GM21423 (cell line): ENCODE measurements at regions not wholly inside any gene's neighbourhood (a gene's known extent, or its start where the extent isn't known, plus 50 kb on each side); places are given as distances from the start of the nearest gene placed in this dataset.
A peak's percentile ranks its signal among the peaks of the same experiment; 100 is the strongest.

Source experiments
- ATAC-seq: cut with Tn5 transposase; IDR thresholded peaks from one replicate; pipeline ENCODE4 v1.9.1; 2021; ENCODE audit warnings: mild to moderate bottlenecking, moderate library complexity; ENCODE audit not compliant: unreplicated experiment

DNA sequence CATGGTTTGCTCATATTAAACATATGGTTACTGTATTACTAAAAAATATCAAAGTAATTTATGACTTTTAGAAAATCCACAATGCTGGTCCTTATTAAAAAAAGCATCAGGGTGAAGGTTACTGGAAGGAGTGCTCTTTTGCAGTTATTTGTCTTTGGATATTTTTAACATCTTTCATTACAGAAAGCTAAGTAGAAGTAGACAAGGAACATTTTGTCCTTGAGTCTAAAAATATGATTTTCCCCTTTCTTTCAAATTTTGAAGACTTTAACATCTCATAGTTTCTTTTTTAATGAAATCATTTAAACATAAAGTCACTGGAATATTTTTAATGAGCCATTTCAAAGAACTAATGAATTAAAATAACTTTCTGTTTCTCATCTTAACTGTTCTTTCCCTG lies 110.1 kb upstream of the TNS3 start:
- no peak for ATAC-seq

DNA sequence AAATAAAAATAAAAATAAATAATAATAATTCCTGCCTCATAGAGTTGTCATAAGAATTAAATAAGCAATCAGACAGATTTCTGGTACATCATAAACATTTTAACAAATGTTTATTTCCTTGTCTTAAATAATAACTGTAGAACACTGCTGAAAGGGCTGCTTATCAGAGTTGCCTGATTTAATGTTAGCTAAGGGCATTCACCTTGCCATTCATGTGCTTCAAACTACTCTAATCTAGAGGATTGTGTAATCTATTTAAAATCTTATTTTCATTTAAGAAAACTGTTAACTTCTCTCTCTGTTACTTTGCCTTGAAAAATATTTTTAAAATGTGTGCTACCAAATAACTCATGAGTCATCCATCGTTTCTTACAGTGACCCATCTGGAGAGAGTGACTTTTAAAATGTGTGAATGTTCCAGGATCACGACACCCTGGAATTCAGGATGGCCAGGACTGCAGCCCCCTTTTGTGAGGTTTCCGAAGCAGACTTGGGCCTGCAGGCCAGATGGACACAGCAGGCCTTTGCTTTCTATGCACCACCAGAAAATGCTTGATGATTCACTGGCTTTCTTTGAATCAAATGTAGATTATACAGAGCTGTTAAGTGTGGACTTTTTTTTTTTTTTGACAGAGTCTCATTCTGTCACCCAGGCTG lies 109.1 kb upstream of the TNS3 start:
- no peak for ATAC-seq

DNA sequence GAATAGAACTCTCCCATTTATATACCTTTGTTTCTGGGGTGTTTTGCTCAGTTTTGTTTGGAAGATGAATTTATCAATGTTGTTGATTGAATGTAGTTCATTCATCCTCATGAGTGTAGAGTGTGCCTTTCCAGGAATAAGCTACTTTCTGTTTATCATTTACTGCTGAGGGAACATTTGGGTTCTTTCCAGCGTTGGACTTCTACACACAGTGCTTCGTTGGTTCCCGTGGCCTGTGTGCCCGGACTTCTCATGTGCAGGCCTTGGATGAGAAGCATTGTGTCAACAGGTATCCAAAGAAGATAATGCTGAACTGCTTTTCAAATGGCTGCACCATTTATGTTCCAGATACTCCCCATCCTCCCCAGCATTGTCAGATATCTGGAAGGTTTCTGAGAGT lies 107.6 kb upstream of the TNS3 start:
- no peak for ATAC-seq

DNA sequence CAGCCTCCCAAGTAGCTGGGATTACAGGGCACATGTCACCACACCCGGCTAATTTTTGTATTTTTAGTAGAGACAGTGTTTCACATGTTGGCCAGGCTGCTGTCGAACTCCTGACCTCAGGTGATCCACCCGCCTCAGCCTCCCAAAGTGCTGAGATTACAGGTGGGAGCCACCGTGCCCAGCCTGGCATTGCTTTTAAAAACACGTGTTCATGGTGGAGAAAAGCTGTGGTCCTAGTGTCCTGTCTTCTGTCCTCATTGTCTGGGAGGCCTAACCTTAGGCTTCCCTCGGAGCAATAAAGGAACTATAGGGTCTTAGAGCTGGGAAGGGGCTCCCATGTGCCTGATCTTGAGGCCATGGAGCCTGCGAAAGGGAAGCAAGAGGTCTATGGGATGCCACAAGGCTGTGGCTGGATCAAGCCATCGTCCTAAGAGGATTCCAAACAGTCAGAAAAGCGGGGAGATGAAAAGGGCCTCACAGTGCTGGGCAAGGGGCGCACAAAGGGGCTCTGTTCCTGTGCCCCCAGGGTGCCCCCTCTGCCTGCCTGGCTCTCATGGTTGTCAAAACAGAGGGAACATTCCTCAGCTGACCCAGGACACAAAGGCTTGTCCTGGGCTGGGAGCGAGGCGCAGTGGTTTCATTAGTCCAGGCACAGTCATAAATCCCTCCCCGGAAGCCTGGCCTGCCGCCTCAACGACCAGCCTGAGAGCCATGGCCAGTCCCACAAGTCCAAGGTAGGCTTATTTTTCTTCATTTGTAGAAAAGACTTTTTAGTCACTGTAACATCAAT lies 106.6 kb upstream of the TNS3 start:
- no peak for ATAC-seq

DNA sequence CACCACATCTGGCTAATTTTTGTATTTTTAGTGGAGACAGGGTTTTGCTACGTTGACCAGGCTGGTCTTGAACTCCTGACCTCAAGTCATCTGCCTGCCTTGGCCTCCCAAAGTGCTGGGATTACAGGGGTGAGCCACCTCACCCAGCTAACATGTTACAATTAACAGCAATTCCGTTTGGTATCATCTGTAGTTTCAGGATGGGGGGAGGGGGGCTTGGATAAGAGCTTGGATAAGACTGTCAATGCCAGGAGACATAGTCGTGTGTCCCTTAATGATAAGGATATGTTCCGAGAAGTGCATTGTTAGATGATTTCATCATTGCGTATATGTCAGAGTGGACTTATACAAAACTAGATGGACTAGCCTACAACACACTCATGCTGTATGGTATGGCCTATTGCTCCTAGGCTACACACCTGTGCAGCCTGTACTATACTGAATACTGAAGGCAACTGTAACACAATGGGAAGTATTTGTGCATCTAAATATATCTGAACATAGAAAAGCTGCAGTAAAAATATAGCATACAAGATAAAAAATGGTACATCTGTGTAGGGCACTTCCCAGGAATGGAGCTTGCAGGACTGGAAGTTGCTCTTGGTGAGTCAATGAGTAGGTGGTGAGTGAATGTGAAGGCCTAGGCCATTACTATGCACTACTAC lies 103.9 kb upstream of the TNS3 start:
- ATAC-seq: no peak

DNA sequence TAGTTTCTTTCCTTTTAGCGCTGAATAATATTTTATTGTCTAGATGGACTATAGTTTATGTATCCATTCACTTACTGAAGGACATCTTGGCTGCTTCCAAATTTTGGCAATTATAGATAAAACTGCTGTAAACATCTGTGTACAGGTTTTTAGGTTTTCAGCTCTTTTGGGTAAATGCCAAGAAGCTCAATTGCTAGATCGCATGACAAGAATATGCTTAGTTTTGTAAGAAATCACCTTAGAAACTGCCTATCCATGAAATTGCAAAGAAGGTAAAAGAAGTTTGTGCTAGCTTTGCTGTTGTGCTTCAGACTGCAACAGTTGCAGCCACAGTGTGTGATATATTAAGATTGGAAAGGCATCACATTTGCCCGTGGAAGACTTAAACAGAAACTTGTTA lies 103.2 kb upstream of the TNS3 start:
- ATAC-seq: no peak

DNA sequence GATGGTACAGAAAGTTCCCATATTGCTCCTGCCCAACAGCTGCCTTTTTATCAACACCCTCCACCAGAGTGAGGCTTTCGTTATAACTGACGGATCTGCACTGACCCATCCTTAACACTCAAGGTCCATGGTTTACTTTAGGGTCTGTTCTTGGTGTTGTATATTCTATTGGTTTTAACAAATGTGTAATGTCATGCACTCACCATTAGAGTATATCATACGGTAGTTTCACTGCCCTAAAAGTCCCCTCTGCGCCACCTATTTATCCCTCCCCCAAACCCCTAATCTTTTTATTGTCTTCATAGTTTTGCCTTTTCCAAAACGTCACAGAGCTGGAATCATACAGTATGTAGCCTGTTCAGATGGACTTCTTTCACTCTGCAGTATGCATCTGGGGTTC lies 102.8 kb upstream of the TNS3 start:
- no peak for ATAC-seq

DNA sequence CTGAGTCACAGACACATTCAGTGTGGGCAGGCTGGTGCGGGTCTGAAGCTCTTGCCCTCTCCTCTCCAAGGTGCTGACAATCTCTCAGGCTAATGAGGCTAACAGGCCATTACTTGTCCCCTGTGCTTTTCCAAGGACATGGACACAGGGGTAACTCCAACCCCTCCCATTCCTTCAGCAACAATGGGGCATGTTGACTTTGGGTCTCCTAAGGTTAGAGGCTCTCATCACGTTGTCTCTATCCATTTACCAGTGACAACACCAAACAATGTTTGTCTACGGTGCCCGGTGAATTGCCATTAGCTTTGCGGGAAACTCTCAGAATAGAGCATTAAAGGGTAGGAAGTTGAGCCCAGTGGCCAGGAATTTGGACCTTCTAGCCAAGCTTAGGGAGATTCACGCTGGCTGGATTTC lies 101.6 kb upstream of the TNS3 start:
- no peak for ATAC-seq

DNA sequence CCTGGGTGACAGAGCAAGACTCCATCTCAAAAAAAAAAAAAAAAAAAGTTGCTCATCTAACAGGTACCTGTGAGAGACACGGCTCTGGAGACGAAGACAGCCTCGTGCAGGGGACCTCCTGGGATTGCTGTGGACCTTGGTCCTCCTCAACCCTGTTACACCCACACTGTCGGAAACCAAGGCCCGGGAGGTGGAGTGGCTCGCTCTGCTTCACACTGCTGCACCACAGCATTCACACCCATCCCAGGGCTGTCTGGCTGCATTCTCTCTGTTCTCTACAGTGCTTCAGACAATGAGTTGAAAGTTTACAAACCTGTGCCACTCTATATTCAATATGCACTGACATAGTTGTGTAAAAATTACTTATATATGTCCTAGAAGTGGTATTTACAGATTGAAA lies 101.0 kb upstream of the TNS3 start:
- ATAC-seq: no peak

DNA sequence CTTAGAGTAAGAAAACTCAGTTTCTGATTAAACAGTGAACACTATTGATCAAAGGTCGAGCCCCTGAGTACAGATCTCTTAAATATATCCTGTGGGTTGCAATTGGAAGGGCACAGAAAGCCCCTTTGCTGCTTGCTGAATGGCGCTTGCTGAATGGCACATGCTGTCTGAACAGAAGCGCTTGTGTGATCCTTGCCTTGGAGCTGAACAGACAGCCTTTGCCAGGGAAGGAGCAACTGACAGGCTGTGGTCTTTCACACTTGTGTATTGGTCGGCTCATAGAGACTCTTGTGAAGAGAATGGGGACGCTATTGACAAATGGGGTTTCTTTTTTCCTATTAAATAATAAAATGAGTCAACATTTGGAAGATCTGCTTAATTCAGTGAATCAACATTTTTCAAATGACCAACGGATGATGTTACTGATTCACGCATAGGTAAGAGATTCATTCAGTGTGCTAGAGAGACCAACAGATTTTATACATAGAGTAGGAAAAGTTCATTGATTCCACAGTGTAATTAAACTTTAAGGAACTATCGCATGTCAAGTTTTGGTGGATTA lies 99.4 kb upstream of the TNS3 start:
- ATAC-seq: no peak

DNA sequence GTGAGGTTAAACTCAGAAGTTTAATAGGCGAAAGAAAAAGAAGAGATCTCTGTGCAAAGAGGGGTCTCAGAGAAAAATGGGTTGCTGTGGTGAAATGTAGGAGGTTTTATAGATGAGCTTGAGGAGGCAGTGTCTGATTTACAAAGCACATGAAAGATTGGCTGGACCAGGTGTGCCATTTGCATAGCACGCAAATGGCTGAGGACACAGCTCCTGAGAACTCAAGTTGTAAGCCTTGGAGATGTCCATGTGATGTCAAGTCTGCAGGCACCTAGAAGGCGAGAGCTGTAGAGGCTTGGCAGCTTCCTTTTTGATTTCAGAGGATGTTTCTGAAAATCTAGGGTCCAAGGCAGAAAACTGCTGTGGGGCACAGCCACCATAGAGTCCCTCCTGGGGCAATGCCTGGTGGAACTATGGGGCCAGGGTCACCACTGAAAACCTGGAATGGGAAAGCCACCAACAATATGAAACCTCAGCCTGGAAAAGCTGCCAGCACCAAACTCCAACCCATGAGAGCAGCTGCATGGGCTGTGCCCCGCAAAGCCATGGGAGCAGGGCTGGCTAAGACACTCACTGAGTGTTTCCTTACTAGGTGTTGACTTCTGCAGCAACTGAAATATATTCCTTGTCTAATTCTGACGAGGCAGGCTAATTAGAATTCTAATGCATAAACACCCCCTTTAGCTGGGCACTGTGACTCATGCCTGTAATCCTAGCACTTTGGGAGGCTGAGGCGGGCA lies 96.9 kb upstream of the TNS3 start:
- no peak for ATAC-seq

DNA sequence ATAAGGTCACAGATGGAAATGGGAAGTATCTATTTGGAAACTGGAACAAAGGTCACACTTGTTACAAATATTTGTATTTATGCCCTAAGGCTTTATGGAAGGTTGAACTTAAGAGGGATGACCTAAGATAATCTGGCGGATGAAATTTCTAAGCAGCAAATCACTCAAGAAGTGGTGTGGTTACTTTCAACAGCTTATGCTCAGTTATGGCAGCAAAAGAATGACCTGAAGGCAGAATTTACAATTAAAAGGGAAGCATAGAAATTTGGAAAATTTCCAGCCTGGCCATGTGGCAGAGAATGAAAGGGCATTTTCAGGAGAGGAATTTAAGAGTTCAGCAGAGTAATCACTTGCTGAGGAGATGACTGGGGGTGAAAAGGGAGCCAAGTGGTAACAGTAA lies 95.8 kb upstream of the TNS3 start:
- no peak for ATAC-seq

DNA sequence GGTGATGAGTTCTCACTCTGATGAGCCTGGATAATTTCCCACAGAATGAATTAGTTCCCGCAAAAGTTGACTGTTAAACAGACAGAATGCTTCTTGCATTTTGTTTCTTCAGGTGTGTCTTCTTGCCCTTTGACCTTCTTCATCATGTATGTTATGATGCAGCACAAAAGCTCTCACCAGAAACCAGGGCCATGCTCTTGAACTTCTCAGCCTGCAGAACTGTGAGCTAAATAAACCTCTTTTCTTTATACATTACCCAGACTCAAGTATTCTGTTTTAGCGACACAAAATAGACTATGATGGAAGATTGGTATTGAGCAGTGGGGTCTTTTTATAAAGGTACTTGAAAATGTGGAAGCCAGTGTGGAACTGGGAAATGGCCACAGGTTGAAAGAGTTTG lies 95.2 kb upstream of the TNS3 start:
- no peak for ATAC-seq

DNA sequence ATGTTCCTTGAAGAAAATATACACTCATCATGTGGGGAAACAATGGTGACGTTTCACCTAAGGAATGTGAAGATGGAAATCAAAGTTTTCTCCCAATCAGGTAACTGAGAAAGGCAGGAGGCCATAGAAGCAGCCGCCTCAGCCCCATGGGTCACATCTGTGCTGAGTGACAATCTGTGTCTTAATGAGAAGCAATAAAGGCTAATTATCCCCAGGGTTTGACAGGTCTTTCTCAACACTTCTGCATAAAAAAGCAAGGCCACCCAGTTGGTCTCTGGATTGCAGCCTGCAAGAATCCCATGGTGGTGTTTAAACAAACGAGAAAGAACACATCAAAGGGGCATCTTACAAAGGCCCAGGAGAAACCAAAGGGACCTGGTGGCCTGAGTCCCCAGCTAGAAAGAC lies 91.1 kb upstream of the TNS3 start:
- ATAC-seq: no peak

DNA sequence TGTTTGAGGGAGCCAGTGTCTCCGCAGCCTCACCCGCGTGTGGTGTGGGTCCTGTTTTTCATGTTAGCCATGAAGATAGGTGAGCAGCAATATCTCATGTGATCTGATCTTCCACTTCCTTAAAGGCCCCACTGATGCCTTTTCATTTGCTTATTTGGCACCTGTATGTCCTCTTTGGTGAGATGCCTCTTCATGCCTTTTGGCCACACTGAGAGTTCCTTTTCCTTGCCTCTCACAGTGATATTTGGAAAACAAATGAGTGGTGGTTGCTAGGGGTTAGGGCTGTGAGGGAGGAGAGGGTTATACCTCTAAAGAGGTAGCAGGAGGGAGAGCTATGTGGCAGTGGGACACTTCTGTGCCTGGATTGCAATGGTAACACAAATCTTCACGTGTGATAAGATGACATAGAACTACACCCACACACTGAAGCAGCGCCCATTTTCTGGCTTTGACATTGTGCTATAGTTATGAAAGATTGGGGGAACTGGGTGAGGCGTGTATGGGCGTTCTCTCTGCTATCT lies 90.4 kb upstream of the TNS3 start:
- no peak for ATAC-seq

DNA sequence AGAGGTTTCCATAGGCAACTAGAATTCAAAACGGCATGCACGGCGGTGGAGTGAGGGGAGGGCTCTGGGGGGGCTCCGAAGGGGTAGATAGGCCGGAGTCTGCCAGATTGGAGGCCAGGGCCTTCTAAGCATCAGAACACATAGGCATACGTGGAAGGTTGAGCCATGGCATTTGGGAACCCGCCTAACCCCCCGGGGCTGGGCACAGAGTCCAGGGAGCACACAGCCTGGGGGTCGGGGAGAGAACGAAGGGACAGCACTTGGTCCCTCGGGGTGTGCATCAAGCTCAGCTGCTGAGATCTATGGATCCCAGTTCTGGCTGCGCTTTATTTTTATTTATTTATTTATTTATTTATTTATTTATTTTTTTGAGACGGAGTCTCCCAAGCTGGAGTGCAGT lies 89.4 kb upstream of the TNS3 start:
- no peak for ATAC-seq

DNA sequence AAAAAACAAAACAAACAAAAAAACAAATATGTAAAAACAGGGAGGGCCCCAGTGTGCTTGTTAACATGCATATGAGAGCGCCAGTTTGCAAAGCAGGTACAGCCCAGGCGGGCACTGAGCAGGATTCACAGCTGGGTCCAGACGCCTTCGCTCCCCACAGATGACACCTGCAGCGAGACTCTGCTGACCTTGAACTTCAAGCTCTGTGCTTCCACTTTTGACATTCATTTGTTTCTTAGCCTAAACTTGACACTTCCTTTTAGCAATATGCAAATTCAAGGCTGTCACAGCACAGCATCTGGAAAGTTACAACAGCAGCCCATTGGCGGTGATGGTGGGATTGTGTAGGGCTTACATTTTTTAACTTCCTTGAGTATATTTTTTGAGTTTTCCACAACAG lies 88.8 kb upstream of the TNS3 start:
- ATAC-seq: peak; percentile 73

DNA sequence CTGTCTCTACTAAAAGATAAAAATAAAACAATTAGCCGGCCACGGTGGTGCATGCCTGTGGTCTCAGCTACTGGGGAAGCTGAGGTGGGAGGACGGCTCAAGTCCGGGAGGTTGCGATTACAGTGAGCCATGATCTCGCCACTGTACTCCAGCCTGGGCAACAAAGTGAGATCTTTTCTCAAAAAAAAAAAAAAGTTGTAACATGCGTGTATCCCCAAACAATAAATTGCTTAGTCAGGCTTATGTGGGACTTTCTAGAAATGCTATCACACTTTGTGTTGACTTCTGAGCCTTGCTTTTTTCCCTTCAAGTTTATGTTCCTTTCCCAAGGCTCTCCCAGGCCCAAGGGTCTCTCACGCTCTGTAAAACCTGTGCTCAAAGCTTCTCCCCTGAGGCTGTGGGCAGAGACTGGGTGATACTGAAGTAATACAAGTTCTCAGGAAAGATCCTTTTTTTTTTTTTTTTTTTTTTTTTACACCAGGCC lies 88.0 kb upstream of the TNS3 start:
- no peak for ATAC-seq

DNA sequence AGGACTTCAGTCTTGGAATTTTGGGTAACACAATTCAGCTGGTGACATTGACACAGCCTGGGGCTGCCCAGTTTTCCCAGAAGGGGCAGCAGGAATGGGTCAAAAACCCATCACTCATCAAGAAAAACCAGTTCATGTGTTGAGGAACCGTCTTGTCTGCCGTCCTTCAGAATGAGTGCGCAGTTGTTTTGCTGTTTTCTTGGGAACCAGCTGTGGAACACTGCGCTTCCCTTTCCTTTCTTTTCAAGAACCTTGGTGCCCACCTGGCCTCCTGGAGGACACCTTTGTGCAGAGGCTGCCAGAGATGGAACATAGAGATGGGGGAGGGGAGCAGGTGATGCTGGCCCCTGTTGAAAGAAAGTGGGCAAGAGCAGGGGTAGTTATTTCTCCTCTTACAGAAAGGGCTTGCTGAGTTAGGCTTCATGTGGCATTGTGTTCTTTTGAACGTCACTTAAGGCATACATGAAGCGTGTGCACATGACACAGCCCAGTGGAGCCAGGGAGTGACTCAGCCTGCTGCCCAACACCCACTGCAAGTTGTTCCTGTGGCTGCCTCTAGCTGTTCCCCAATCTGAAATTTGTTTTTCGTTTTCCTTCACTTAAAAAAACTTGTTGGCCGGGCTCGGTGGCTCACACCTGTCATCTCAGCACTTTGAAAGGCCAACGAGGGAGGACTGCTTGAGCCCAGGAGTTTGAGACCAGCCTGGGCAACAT lies 87.4 kb upstream of the TNS3 start:
- ATAC-seq: peak; percentile 92

DNA sequence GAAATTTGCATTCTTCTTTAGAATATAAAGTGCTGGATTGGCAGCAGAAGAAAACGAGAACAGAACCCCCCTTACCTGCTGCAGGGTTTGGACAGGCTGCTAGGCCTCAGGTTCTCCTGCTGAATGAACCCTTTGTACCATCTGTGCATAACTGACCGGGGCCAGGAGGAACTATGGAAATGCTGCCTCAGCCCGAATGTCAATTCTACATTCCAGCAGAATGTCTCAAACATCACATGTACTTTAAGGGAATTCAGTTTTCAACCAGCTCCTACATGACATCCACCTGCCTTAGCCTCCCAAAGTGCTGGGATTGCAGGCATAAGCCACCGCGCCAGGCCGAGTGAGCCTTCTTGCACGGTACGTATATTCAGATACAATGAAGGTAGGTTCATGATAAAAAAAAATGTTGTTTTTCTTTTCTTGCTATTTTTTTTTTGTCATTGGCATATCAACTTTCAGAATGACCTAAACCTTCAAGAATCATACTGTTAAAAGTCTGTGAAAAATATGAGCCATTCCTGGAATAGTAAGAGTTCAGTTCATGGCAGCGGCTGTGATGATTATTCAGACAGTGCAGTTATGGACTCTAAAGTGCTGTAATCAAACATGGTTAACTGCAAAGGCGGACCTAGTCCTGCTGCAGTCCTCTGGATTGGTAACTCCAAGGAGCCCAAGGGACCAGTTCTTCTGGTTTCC lies 84.4 kb upstream of the TNS3 start:
- no peak for ATAC-seq
